Lower leg skin (tissue), 3 donors: ENCODE measurements at regions not wholly inside any gene's neighbourhood (a gene's known extent, or its start where the extent isn't known, plus 50 kb on each side); places are given as distances from the start of the nearest gene placed in this dataset.

Experiments
- POLR2A ChIP-seq, 2 donors: fragments of 450-650 bp; IDR thresholded peaks; one replicate each; pipeline ENCODE4 v1.6.1; 2016 to 2017; ENCODE audit warnings: antibody characterized with exemption in 2 of 2, mild to moderate bottlenecking in 1 of 2, moderate library complexity in 1 of 2
- TF ChIP-seq, protein P1 (sequence below), 3 donors: fragments of 450-650 bp; IDR thresholded peaks; one replicate each; pipeline ENCODE4 v1.5.1; 2016; ENCODE audit warnings: antibody characterized with exemption in 3 of 3, mild to moderate bottlenecking in 3 of 3, moderate library complexity in 2 of 3

GRCh38 chr2:219733106-219733505 is 105.7 kb downstream of the SLC4A3 start:
- TF ChIP-seq, protein P1, sequence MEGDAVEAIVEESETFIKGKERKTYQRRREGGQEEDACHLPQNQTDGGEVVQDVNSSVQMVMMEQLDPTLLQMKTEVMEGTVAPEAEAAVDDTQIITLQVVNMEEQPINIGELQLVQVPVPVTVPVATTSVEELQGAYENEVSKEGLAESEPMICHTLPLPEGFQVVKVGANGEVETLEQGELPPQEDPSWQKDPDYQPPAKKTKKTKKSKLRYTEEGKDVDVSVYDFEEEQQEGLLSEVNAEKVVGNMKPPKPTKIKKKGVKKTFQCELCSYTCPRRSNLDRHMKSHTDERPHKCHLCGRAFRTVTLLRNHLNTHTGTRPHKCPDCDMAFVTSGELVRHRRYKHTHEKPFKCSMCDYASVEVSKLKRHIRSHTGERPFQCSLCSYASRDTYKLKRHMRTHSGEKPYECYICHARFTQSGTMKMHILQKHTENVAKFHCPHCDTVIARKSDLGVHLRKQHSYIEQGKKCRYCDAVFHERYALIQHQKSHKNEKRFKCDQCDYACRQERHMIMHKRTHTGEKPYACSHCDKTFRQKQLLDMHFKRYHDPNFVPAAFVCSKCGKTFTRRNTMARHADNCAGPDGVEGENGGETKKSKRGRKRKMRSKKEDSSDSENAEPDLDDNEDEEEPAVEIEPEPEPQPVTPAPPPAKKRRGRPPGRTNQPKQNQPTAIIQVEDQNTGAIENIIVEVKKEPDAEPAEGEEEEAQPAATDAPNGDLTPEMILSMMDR (IDR thresholded peaks at IDR 0.05): no peak
- TF ChIP-seq POLR2A (IDR thresholded peaks at IDR 0.05): no peak
